Rectal smooth muscle tissue (tissue), 1 donor: ENCODE measurements at regions not wholly inside any gene's neighbourhood (a gene's known extent, or its start where the extent isn't known, plus 50 kb on each side); places are given as distances from the start of the nearest gene placed in this dataset.

Experiments used
- H3K27ac ChIP-seq: one replicate; pipeline ENCODE4 v1.7.0; 2013; ENCODE audit warnings: low read depth, low read length, inconsistent platforms
- H3K27me3 ChIP-seq: one replicate; pipeline ENCODE4 v1.7.0; 2013; ENCODE audit warnings: low read length; ENCODE audit not compliant: control insufficient read depth, insufficient read depth
- H3K36me3 ChIP-seq: one replicate; pipeline ENCODE4 v1.7.0; 2013; ENCODE audit warnings: low read length; ENCODE audit not compliant: control insufficient read depth, insufficient read depth
- H3K4me1 ChIP-seq: one replicate; pipeline ENCODE4 v1.7.0; 2013; ENCODE audit warnings: low read length; ENCODE audit not compliant: control insufficient read depth, insufficient read depth
- H3K4me3 ChIP-seq: one replicate; pipeline ENCODE4 v1.7.0; 2013; ENCODE audit warnings: low read length
- H3K9ac ChIP-seq: one replicate; pipeline ENCODE4 v1.7.0; 2013; ENCODE audit warnings: low read length

DNA sequence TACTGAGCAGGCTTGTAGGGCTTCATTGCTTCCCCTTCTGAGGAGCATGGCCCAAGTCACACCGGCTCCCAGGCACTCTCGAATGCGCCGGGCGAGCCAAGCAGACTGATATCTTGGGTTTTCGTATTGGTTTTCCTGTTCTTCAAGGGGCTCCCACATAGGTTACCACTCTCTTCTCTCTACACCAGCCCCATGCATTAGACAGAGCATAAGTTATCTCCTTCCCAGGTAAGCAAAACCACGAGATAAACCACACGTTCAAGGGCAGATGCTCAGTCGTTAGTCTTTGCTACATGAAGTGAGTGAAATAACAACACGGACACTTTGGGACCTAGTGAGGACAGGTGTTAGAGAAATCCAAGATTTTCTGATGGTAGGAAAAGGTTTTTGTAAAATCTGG lies 211.2 kb downstream of the ABCC12 start:
- Histone ChIP-seq H3K27ac (no peak overlapping the region), H3K9ac (no peak overlapping the region), H3K4me1 (no peaks in the 10 kb centered on the region), H3K4me3 (no peak overlapping the region), H3K36me3 (no peaks in the 10 kb centered on the region), H3K27me3 (no peaks in the 10 kb centered on the region)

- no peaks in the 10 kb centered on the region for H3K27me3 ChIP-seq
- no peak overlapping the region for H3K4me3 ChIP-seq
- no peak overlapping the region for H3K9ac ChIP-seq
- no peak overlapping the region for H3K27ac ChIP-seq
- H3K4me1 ChIP-seq = no peaks in the 10 kb centered on the region
- no peaks in the 10 kb centered on the region for H3K36me3 ChIP-seq
These were observed 212.6 kb downstream of the ABCC12 start for GRCh38 chr16:47943235-47943634.

DNA sequence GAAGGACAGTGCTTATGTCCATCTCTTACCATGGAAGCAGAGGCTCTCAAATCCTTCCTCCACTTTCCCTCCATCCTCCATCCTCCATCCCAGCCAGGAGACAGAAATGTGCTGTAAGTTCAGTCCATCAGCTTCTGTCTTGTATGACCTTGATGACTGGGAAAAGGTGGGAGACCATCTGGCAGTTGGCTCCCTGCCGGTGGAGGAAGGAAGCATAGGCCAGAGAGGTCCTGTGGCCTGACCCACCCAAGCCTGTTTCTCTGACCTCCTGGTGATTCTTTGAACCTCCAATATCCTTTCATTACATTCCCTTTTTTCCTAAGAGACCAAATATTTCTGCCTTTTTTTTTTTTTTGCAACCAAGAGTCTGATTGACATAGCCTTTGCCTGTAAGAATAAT lies 215.3 kb downstream of the ABCC12 start:
- Histone ChIP-seq H3K4me1 (no peaks in the 10 kb centered on the region), H3K36me3 (no peaks in the 10 kb centered on the region), H3K27ac (no peak overlapping the region), H3K27me3 (no peaks in the 10 kb centered on the region), H3K9ac (no peak overlapping the region), H3K4me3 (no peak overlapping the region)

DNA sequence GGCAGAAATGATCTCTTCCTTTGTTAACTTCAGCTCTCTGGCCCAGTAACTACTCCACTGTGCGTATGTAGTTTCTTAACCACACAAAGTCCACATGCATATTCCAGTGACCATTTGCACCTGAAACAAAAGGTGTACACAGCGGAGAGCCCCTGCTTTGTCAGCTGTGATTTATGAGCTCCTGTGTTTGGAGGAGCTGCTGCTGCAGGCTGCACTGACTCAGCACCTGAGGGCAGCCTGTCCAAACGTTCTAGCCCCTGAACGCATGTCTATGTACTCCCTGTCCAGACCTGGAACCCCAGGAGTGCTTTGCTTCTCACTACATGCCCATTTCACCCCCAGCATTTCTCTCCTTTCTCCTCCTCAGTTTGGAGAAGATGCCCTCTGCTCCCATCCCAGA lies 216.1 kb downstream of the ABCC12 start:
- no peaks in the 10 kb centered on the region for H3K4me1 ChIP-seq
- H3K27ac ChIP-seq = no peak overlapping the region
- no peak overlapping the region for H3K9ac ChIP-seq
- no peaks in the 10 kb centered on the region for H3K27me3 ChIP-seq
- H3K36me3 ChIP-seq = no peaks in the 10 kb centered on the region
- H3K4me3 ChIP-seq = no peak overlapping the region

GRCh38 chr16:47938272-47938671 lies 217.5 kb downstream of the ABCC12 start:
- Histone ChIP-seq H3K36me3 (no peaks in the 10 kb centered on the region), H3K9ac (no peak overlapping the region), H3K4me3 (no peak overlapping the region), H3K27me3 (no peaks in the 10 kb centered on the region), H3K4me1 (no peaks in the 10 kb centered on the region), H3K27ac (no peak overlapping the region)

- Histone ChIP-seq H3K27ac (no peak overlapping the region), H3K4me3 (no peak overlapping the region), H3K36me3 (no peaks in the 10 kb centered on the region), H3K4me1 (no peaks in the 10 kb centered on the region), H3K27me3 (no peaks in the 10 kb centered on the region), H3K9ac (no peak overlapping the region)
These were observed 227.8 kb downstream of the ABCC12 start for GRCh38 chr16:47928008-47928407.

DNA sequence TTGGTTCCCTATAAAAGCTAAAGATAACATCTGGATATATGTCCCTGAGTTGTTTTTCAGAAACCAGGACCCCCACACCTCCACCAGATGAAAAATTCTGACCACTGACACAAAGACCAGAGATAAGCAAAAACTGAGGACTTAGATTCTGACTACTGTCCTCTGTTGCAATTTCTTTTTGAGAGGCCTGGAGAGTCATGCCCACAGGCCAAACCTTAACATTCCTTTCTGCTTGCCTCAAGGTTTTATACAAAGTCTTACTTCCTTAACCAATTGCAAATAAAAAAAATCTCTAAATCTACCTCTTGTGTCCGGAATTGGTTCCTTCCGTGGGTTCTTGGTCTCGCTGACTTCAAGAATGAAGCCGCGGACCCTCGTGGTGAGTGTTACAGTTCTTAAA lies 228.5 kb downstream of the ABCC12 start:
- Histone ChIP-seq H3K36me3 (no peaks in the 10 kb centered on the region), H3K9ac (no peak overlapping the region), H3K4me1 (no peaks in the 10 kb centered on the region), H3K4me3 (no peak overlapping the region), H3K27me3 (no peaks in the 10 kb centered on the region), H3K27ac (no peak overlapping the region)

- Histone ChIP-seq H3K9ac (no peak overlapping the region), H3K4me1 (no peaks in the 10 kb centered on the region), H3K4me3 (no peak overlapping the region), H3K27me3 (no peaks in the 10 kb centered on the region), H3K27ac (no peak overlapping the region), H3K36me3 (no peaks in the 10 kb centered on the region)
These were observed 229.9 kb downstream of the ABCC12 start for GRCh38 chr16:47925811-47926460.

- H3K9ac ChIP-seq = no peak overlapping the region
- no peaks in the 10 kb centered on the region for H3K4me1 ChIP-seq
- H3K4me3 ChIP-seq = no peak overlapping the region
- no peak overlapping the region for H3K27ac ChIP-seq
- H3K36me3 ChIP-seq = no peaks in the 10 kb centered on the region
- H3K27me3 ChIP-seq = no peaks in the 10 kb centered on the region
These were observed 230.8 kb downstream of the ABCC12 start for GRCh38 chr16:47924950-47925349.

GRCh38 chr16:47921535-47921934 lies 234.3 kb downstream of the ABCC12 start:
- no peak overlapping the region for H3K27ac ChIP-seq
- H3K9ac ChIP-seq = no peak overlapping the region
- no peaks in the 10 kb centered on the region for H3K4me1 ChIP-seq
- H3K4me3 ChIP-seq = no peak overlapping the region
- no peaks in the 10 kb centered on the region for H3K36me3 ChIP-seq
- no peaks in the 10 kb centered on the region for H3K27me3 ChIP-seq

DNA sequence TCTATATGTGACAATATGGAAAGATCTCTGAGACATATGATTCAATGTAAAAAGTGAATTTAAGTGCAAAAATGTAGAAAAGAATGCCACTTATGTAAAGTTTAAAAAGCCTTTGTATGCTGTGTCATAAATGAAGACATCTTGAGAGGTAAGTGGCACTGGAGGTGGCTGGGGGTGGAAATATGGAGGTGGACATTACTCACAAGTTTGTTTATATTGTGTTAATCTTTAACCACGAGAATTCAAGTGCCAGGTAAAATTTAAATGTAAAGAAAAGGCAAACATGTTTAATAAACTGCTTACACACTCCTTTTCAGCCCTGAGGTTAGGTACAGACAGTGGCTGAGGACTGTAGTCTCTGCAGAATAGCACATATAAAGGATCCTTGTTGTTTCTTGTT lies 235.1 kb downstream of the ABCC12 start:
- Histone ChIP-seq H3K27ac (no peak overlapping the region), H3K9ac (no peak overlapping the region), H3K4me1 (no peaks in the 10 kb centered on the region), H3K27me3 (no peaks in the 10 kb centered on the region), H3K4me3 (no peak overlapping the region), H3K36me3 (no peaks in the 10 kb centered on the region)

DNA sequence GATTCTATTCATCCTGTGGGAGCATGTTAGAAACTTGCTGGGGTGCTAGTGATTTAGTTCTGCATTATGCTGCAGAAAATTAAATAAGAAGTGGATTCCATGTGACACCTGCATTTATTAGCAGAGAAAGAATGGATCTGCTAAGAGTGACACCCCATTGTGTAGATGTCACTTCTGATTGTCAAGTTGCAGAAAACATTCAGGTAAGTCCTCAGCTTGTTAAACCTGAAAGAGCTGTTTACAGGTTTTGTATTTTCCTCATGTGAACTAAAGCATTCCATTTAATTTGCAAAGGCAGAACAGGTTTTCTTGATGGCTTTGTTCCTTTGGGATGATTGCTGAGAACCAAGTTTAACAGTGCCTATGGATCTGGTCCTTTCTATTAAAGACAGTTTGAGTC lies 238.7 kb downstream of the ABCC12 start:
- H3K27ac ChIP-seq = no peak overlapping the region
- H3K36me3 ChIP-seq = no peaks in the 10 kb centered on the region

DNA sequence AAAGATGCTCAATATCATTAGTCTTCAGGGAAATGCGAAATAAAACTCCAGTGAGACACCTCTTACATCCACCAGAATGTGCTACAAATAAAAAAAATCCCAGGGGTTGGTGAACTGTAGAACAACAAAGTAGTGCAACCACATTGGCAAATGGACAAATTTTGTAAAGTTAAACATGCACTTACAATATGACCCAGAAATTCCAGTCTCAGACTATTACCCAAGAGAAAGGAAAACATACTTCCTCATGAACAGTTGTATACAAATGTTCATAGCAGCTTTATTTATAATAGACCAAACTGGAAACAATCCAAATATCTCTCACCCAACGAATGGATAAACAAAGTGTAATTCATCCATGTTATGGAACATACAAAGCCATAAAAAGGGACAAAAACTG lies 239.5 kb downstream of the ABCC12 start:
- Histone ChIP-seq H3K27me3 (no peaks in the 10 kb centered on the region), H3K4me1 (no peaks in the 10 kb centered on the region), H3K9ac (no peak overlapping the region), H3K36me3 (no peaks in the 10 kb centered on the region), H3K27ac (no peak overlapping the region), H3K4me3 (no peak overlapping the region)

More for the DNA sequence above, 238.7 kb downstream of the ABCC12 start:
- no peaks in the 10 kb centered on the region for H3K4me1 ChIP-seq
- no peak overlapping the region for H3K9ac ChIP-seq
- no peaks in the 10 kb centered on the region for H3K27me3 ChIP-seq
- no peak overlapping the region for H3K4me3 ChIP-seq
